Prostate gland (tissue), 2 donors: ENCODE measurements at regions not wholly inside any gene's neighbourhood (a gene's known extent, or its start where the extent isn't known, plus 50 kb on each side); places are given as distances from the start of the nearest gene placed in this dataset.

Experiments
- POLR2A ChIP-seq: fragments of 450-650 bp; IDR thresholded peaks from one replicate; pipeline ENCODE4 v1.6.1; 2016; ENCODE audit warnings: antibody characterized with exemption, mild to moderate bottlenecking
- TF ChIP-seq, protein P1 (sequence below), 4 experiments: fragments of 200-600 bp in 2 of 4; fragments of 450-650 bp in 2 of 4; sonication (generic) in 2 of 4; IDR thresholded peaks; 1 replicate in 3 of 4; 2 replicates in 1 of 4; pipeline ENCODE4 v1.5.1; 2016 to 2019; ENCODE audit warnings: antibody characterized with exemption in 4 of 4, mild to moderate bottlenecking in 2 of 4, moderate library complexity in 2 of 4

GRCh38 chr22:48137640-48138039, 1375.2 kb downstream of the TBC1D22A start:
- TF ChIP-seq POLR2A: no peak
- TF ChIP-seq, protein P1, sequence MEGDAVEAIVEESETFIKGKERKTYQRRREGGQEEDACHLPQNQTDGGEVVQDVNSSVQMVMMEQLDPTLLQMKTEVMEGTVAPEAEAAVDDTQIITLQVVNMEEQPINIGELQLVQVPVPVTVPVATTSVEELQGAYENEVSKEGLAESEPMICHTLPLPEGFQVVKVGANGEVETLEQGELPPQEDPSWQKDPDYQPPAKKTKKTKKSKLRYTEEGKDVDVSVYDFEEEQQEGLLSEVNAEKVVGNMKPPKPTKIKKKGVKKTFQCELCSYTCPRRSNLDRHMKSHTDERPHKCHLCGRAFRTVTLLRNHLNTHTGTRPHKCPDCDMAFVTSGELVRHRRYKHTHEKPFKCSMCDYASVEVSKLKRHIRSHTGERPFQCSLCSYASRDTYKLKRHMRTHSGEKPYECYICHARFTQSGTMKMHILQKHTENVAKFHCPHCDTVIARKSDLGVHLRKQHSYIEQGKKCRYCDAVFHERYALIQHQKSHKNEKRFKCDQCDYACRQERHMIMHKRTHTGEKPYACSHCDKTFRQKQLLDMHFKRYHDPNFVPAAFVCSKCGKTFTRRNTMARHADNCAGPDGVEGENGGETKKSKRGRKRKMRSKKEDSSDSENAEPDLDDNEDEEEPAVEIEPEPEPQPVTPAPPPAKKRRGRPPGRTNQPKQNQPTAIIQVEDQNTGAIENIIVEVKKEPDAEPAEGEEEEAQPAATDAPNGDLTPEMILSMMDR (IDR thresholded peaks at IDR 0.05): no peak
